GM23338 (cell line): ENCODE measurements at regions not wholly inside any gene's neighbourhood (a gene's known extent, or its start where the extent isn't known, plus 50 kb on each side); places are given as distances from the start of the nearest gene placed in this dataset.

ENCODE experiments used
- ATAC-seq: fragments of 200-7000 bp; cut with Tn5 transposase; 3 replicates; pipeline ENCODE4 v1.9.1; 2020
- DNase-seq: peaks from one replicate; pipeline ENCODE4 v3.0.0-alpha.2; 2015; ENCODE audit warnings: low spot score
- H2AFZ ChIP-seq: fragments of 200-600 bp; sonication (generic); 2 replicates; pipeline ENCODE4 v1.8.0; 2016; ENCODE audit warnings: antibody characterized with exemption, mild to moderate bottlenecking, moderate library complexity
- H3F3A ChIP-seq: fragments of 200-600 bp; sonication (generic); replicated peaks from 2 replicates; pipeline ENCODE4 v1.8.0; 2017; ENCODE audit warnings: antibody characterized with exemption, mixed run types, low read depth
- H3K27ac ChIP-seq: fragments of 200-600 bp; sonication (generic); 2 replicates; pipeline ENCODE4 v1.6.1; 2016; ENCODE audit warnings: low read depth
- H3K27me3 ChIP-seq: fragments of 200-600 bp; sonication (generic); 2 replicates; pipeline ENCODE4 v1.8.0; 2016; ENCODE audit warnings: mild to moderate bottlenecking, mixed run types, moderate library complexity; ENCODE audit not compliant: insufficient read depth
- H3K36me3 ChIP-seq: fragments of 200-600 bp; sonication (generic); 2 replicates; pipeline ENCODE4 v1.8.0; 2016; ENCODE audit warnings: mild to moderate bottlenecking; ENCODE audit not compliant: insufficient read depth
- H3K4me1 ChIP-seq: fragments of 200-600 bp; sonication (generic); 2 replicates; pipeline ENCODE4 v1.8.0; 2016; ENCODE audit warnings: mild to moderate bottlenecking, moderate library complexity; ENCODE audit not compliant: insufficient read depth
- H3K4me2 ChIP-seq: fragments of 200-600 bp; sonication (generic); 2 replicates; pipeline ENCODE4 v1.7.1; 2017; ENCODE audit warnings: mixed run types
- H3K4me3 ChIP-seq: fragments of 200-600 bp; sonication (generic); 2 replicates; pipeline ENCODE4 v1.6.1; 2016; ENCODE audit warnings: mixed run types
- H3K79me2 ChIP-seq: fragments of 200-600 bp; sonication (generic); replicated peaks from 2 replicates; pipeline ENCODE4 v1.8.0; 2017; ENCODE audit warnings: mild to moderate bottlenecking; ENCODE audit not compliant: insufficient read depth
- H3K9me2 ChIP-seq: fragments of 200-600 bp; sonication (generic); 2 replicates; pipeline ENCODE4 v1.8.0; 2017; ENCODE audit not compliant: insufficient read depth
- H4K20me1 ChIP-seq: fragments of 200-600 bp; sonication (generic); replicated peaks from 2 replicates; pipeline ENCODE4 v1.8.0; 2017; ENCODE audit warnings: mild to moderate bottlenecking; ENCODE audit not compliant: insufficient read depth
- H3K27ac Mint-ChIP-seq: 2 replicates; pipeline ENCODE4 v1.8.0; 2020; ENCODE audit warnings: inconsistent platforms, mild to moderate bottlenecking, moderate library complexity, mixed read lengths
- H3K27me3 Mint-ChIP-seq: 3 replicates; pipeline ENCODE4 v1.8.0; 2022; ENCODE audit warnings: low read depth, mild to moderate bottlenecking, moderate library complexity, mixed read lengths, inconsistent platforms; ENCODE audit not compliant: insufficient read depth, poor library complexity
- H3K36me3 Mint-ChIP-seq: 3 replicates; pipeline ENCODE4 v1.8.0; 2021; ENCODE audit warnings: low read depth, mild to moderate bottlenecking, inconsistent platforms, moderate library complexity, mixed read lengths
- H3K4me1 Mint-ChIP-seq: 3 replicates; pipeline ENCODE4 v1.8.0; 2020; ENCODE audit warnings: mild to moderate bottlenecking, inconsistent platforms, mixed read lengths
- H3K4me3 Mint-ChIP-seq: 3 replicates; pipeline ENCODE4 v1.8.0; 2021; ENCODE audit warnings: moderate library complexity, mild to moderate bottlenecking, inconsistent platforms, mixed read lengths
- H3K9me3 Mint-ChIP-seq: 3 replicates; pipeline ENCODE4 v1.8.0; 2020; ENCODE audit warnings: moderate library complexity, mild to moderate bottlenecking, inconsistent platforms, mixed read lengths
- CREB1 ChIP-seq: fragments of 250-450 bp; sonication (Bioruptor Pico); IDR thresholded peaks from 2 replicates; pipeline ENCODE4 v1.5.0; 2020; ENCODE audit warnings: low read depth, mild to moderate bottlenecking, moderate library complexity
- CTCF ChIP-seq, 2 experiments: fragments of 200-600 bp in 1 of 2; sonication (generic) in 1 of 2; conservative IDR thresholded peaks; 2 replicates each; pipeline versions ENCODE4 v1.5.1 to v1.6.1; 2016 to 2017; ENCODE audit warnings: antibody characterized with exemption in 2 of 2, low read depth in 2 of 2, mild to moderate bottlenecking in 2 of 2, moderate library complexity in 1 of 2
- ETS1 ChIP-seq: IDR thresholded peaks from 2 replicates; pipeline ENCODE4 v1.6.1; 2016; ENCODE audit warnings: antibody characterized with exemption
- EZH2 ChIP-seq: fragments of 200-600 bp; sonication (generic); IDR thresholded peaks from one replicate; pipeline ENCODE4 v1.8.0; 2017; ENCODE audit warnings: antibody characterized with exemption, mild to moderate bottlenecking, low read depth; ENCODE audit not compliant: unreplicated experiment
- EZH2phosphoT487 ChIP-seq: fragments of 200-600 bp; sonication (generic); IDR thresholded peaks from one replicate; pipeline ENCODE4 v1.8.1; 2018; ENCODE audit warnings: antibody characterized with exemption; ENCODE audit not compliant: unreplicated experiment
- JUNB ChIP-seq: IDR thresholded peaks from one replicate; pipeline ENCODE4 v1.6.1; 2016; ENCODE audit warnings: antibody characterized with exemption; ENCODE audit not compliant: unreplicated experiment
- NANOG ChIP-seq: IDR thresholded peaks from 2 replicates; pipeline ENCODE4 v1.6.1; 2016; ENCODE audit warnings: antibody characterized with exemption, borderline replicate concordance
- STAT1 ChIP-seq: IDR thresholded peaks from one replicate; pipeline ENCODE4 v1.6.1; 2016; ENCODE audit warnings: antibody characterized with exemption; ENCODE audit not compliant: unreplicated experiment
- ZNF114 ChIP-seq: fragments of 250-450 bp; sonication (Bioruptor Pico); IDR thresholded peaks from 2 replicates; pipeline ENCODE4 v1.5.0; 2020; ENCODE audit warnings: mild to moderate bottlenecking, moderate library complexity
- TF ChIP-seq, protein P1 (sequence below): fragments of 250-450 bp; sonication (Bioruptor Pico); IDR thresholded peaks from 2 replicates; pipeline ENCODE4 v1.5.0; 2020; ENCODE audit warnings: mild to moderate bottlenecking, moderate library complexity

DNA sequence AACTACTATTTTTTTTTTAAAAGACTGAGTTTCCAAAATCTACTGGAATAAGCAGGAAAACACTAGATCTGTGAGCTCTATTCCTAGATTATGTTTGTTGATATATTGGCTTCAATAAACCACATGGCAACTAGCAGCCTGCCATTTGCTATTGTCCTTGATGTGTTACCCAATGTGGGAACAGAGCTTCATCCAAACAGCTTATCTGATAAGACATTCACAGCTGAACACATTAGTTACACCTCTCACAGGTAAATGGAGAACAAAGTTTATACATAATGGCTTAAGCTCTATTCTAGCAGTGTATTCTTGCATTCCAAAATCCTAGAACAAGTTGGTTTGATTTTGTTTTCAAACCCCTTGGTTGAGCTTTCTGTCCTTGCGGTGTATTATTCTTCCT, 642.1 kb downstream of the TLE1 start:
- Mint-ChIP-seq H3K4me1 (no peaks in the 10 kb centered on the region), H3K4me3 (no peak overlapping the region), H3K9me3 (no peaks in the 10 kb centered on the region), H3K27ac (no peak overlapping the region), H3K36me3 (no peaks in the 10 kb centered on the region), H3K27me3 (no peaks in the 10 kb centered on the region)
- TF ChIP-seq ETS1 (no peak), CREB1 (CRISPR knock-in tag) (no peak), NANOG (no peak), STAT1 (no peak), EZH2 (no peak), CTCF (conservative IDR thresholded peaks at IDR 0.05; ENCODE audit: low read depth in 2 of 2) (no peak), EZH2phosphoT487 (no peak), JUNB (no peak), ZNF114 (CRISPR knock-in tag) (no peak)
- TF ChIP-seq, protein P1, sequence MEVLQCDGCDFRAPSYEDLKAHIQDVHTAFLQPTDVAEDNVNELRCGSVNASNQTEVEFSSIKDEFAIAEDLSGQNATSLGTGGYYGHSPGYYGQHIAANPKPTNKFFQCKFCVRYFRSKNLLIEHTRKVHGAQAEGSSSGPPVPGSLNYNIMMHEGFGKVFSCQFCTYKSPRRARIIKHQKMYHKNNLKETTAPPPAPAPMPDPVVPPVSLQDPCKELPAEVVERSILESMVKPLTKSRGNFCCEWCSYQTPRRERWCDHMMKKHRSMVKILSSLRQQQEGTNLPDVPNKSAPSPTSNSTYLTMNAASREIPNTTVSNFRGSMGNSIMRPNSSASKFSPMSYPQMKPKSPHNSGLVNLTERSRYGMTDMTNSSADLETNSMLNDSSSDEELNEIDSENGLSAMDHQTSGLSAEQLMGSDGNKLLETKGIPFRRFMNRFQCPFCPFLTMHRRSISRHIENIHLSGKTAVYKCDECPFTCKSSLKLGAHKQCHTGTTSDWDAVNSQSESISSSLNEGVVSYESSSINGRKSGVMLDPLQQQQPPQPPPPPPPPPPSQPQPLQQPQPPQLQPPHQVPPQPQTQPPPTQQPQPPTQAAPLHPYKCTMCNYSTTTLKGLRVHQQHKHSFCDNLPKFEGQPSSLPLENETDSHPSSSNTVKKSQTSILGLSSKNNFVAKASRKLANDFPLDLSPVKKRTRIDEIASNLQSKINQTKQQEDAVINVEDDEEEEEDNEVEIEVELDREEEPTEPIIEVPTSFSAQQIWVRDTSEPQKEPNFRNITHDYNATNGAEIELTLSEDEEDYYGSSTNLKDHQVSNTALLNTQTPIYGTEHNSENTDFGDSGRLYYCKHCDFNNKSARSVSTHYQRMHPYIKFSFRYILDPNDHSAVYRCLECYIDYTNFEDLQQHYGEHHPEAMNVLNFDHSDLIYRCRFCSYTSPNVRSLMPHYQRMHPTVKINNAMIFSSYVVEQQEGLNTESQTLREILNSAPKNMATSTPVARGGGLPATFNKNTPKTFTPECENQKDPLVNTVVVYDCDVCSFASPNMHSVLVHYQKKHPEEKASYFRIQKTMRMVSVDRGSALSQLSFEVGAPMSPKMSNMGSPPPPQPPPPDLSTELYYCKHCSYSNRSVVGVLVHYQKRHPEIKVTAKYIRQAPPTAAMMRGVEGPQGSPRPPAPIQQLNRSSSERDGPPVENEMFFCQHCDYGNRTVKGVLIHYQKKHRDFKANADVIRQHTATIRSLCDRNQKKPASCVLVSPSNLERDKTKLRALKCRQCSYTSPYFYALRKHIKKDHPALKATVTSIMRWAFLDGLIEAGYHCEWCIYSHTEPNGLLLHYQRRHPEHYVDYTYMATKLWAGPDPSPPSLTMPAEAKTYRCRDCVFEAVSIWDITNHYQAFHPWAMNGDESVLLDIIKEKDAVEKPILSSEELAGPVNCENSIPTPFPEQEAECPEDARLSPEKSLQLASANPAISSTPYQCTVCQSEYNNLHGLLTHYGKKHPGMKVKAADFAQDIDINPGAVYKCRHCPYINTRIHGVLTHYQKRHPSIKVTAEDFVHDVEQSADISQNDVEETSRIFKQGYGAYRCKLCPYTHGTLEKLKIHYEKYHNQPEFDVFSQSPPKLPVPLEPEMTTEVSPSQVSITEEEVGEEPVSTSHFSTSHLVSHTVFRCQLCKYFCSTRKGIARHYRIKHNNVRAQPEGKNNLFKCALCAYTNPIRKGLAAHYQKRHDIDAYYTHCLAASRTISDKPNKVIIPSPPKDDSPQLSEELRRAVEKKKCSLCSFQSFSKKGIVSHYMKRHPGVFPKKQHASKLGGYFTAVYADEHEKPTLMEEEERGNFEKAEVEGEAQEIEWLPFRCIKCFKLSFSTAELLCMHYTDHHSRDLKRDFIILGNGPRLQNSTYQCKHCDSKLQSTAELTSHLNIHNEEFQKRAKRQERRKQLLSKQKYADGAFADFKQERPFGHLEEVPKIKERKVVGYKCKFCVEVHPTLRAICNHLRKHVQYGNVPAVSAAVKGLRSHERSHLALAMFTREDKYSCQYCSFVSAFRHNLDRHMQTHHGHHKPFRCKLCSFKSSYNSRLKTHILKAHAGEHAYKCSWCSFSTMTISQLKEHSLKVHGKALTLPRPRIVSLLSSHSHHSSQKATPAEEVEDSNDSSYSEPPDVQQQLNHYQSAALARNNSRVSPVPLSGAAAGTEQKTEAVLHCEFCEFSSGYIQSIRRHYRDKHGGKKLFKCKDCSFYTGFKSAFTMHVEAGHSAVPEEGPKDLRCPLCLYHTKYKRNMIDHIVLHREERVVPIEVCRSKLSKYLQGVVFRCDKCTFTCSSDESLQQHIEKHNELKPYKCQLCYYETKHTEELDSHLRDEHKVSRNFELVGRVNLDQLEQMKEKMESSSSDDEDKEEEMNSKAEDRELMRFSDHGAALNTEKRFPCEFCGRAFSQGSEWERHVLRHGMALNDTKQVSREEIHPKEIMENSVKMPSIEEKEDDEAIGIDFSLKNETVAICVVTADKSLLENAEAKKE (CRISPR knock-in tag) = no peak
- Histone ChIP-seq H3K27me3 (no peaks in the 10 kb centered on the region), H3K4me3 (no peak overlapping the region), H3K4me1 (no peaks in the 10 kb centered on the region), H2AFZ (no peak overlapping the region), H3K36me3 (no peaks in the 10 kb centered on the region), H3K4me2 (no peak overlapping the region), H3F3A (no peaks in the 10 kb centered on the region), H3K79me2 (no peaks in the 10 kb centered on the region), H3K27ac (no peak overlapping the region), H3K9me2 (no peaks in the 10 kb centered on the region), H4K20me1 (no peaks in the 10 kb centered on the region)
- DNase-seq (no peak), ATAC-seq (no peak)
